ENCODE measurements at regions not wholly inside any gene's neighbourhood (a gene's known extent, or its start where the extent isn't known, plus 50 kb on each side); places are given as distances from the start of the nearest gene placed in this dataset.
"Not testable (repeated sequence)": the region's sequence is repeated elsewhere in the genome, so short reads cannot be mapped to it uniquely, and the experiment has no call there.

GRCh38 chr20:55329108-55329507 is 676.2 kb downstream of the CBLN4 start:
- Mint-ChIP-seq H3K4me1 (no peaks in the 10 kb centered on the region), H3K36me3 (ENCODE audit: low read depth) (no peaks in the 10 kb centered on the region), H3K27ac (no peak overlapping the region), H3K4me3 (no peak overlapping the region), H3K27me3 (ENCODE audit: low read depth, poor library complexity) (no peaks in the 10 kb centered on the region), H3K9me3 (no peaks in the 10 kb centered on the region)
- DNase-seq, result no peak
- no peak for TF ChIP-seq CTCF (IDR thresholded peaks at IDR 0.05)

DNA sequence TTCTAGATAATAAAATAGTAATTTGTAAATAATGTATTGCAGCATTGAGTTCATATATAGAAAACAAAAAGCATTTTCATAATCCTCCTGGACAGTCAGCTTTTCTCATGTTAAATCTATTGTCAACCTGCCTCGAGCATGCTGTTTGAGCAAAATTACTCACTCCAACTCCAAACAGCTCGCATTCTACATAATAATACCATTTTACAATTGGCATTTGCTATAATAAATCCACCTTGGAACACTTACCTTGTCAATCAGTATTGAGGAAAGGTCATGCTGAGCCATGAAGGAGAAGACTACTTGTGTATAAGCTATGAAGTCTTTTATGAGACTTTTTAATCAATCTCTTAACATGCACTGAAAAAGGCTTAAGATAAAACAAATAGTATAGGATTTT is 682.6 kb downstream of the CBLN4 start:
- H3K4me3 Mint-ChIP-seq, result no peak overlapping the region

GRCh38 chr20:55316753-55317152 is 688.6 kb downstream of the CBLN4 start:
- no peaks in the 10 kb centered on the region for H3K27me3 Mint-ChIP-seq (ENCODE audit: low read depth, poor library complexity)
- no peaks in the 10 kb centered on the region for H3K36me3 Mint-ChIP-seq (ENCODE audit: low read depth)
- no peak overlapping the region for H3K27ac Mint-ChIP-seq
- H3K4me1 Mint-ChIP-seq, result no peaks in the 10 kb centered on the region
- H3K4me3 Mint-ChIP-seq, result no peak overlapping the region
- no peaks in the 10 kb centered on the region for H3K9me3 Mint-ChIP-seq
- no peak for DNase-seq
- TF ChIP-seq CTCF (IDR thresholded peaks at IDR 0.05), result no peak

More for the DNA sequence above, 682.6 kb downstream of the CBLN4 start:
- no peak for TF ChIP-seq CTCF (IDR thresholded peaks at IDR 0.05)
- H3K36me3 Mint-ChIP-seq (ENCODE audit: low read depth), result no peaks in the 10 kb centered on the region
- no peaks in the 10 kb centered on the region for H3K9me3 Mint-ChIP-seq
- no peak overlapping the region for H3K27ac Mint-ChIP-seq
- no peak for DNase-seq
- no peaks in the 10 kb centered on the region for H3K4me1 Mint-ChIP-seq
- no peaks in the 10 kb centered on the region for H3K27me3 Mint-ChIP-seq (ENCODE audit: low read depth, poor library complexity)

GRCh38 chr20:55310844-55311243 is 694.5 kb downstream of the CBLN4 start:
- not testable (repeated sequence) for H3K4me3 Mint-ChIP-seq; H3K36me3 Mint-ChIP-seq (ENCODE audit: low read depth); H3K4me1 Mint-ChIP-seq; DNase-seq; H3K27ac Mint-ChIP-seq; H3K27me3 Mint-ChIP-seq (ENCODE audit: low read depth, poor library complexity)
- H3K9me3 Mint-ChIP-seq, result peaks cover 20% of the 10 kb centered on the region

GRCh38 chr20:55291261-55291660 is 714.1 kb downstream of the CBLN4 start:
- H3K27me3 Mint-ChIP-seq (ENCODE audit: low read depth, poor library complexity), result peaks cover 13% of the 10 kb centered on the region
- no peak for TF ChIP-seq CTCF (IDR thresholded peaks at IDR 0.05)
- DNase-seq, result no peak
- H3K4me3 Mint-ChIP-seq, result no peak overlapping the region
- no peaks in the 10 kb centered on the region for H3K9me3 Mint-ChIP-seq
- H3K36me3 Mint-ChIP-seq (ENCODE audit: low read depth), result no peaks in the 10 kb centered on the region
- no peaks in the 10 kb centered on the region for H3K4me1 Mint-ChIP-seq
- H3K27ac Mint-ChIP-seq, result no peak overlapping the region

DNA sequence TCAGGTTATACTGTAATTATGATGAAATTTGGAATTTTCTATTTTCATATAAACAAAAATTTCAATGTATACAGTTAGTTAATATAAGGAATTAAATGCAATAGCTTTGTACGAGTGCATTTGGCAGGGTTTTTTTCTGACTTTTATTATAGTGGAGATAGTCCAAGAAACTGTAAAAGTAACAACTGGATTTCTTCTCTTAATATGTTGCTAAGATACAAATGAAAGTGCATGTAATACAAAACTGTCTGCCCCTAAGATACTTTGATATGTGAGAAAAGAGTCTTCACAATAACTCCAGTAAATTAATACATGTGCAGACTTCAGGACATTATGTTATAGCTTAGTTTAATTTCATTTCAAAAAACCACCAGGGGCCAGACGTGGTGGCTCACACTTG is 721.4 kb downstream of the CBLN4 start:
- H3K9me3 Mint-ChIP-seq, result no peaks in the 10 kb centered on the region
- H3K4me3 Mint-ChIP-seq, result no peak overlapping the region
- TF ChIP-seq CTCF (IDR thresholded peaks at IDR 0.05), result no peak
- H3K4me1 Mint-ChIP-seq, result peaks cover 4% of the 10 kb centered on the region
- DNase-seq, result no peak
- H3K27me3 Mint-ChIP-seq (ENCODE audit: low read depth, poor library complexity), result no peaks in the 10 kb centered on the region
- no peak overlapping the region for H3K27ac Mint-ChIP-seq
- no peaks in the 10 kb centered on the region for H3K36me3 Mint-ChIP-seq (ENCODE audit: low read depth)
